ENCODE measurements at regions not wholly inside any gene's neighbourhood (a gene's known extent, or its start where the extent isn't known, plus 50 kb on each side); places are given as distances from the start of the nearest gene placed in this dataset.
A peak's percentile ranks its signal among the peaks of the same experiment; 100 is the strongest.
"Not testable (repeated sequence)": the region's sequence is repeated elsewhere in the genome, so short reads cannot be mapped to it uniquely, and the experiment has no call there.

DNA sequence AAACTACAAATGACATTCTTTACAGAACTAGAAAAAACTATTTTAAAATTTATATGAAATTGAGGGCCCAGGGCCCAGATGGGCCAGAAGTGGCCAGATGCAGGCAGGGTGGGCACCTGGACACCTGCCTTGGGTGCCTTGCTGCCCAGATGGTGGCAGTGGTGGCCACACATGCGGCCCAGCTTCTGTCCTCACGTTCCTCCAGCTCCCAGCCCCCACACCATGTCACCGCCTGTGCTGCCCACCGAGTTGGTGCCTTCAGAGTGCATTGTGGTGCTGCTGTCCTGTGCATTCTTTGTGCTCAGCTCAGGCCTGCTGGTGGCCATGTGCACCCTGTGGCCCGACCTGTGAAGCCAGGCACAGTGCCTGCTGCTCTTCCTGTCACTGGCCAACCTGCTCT lies 216.8 kb upstream of the CXADR start:
- TF ChIP-seq, protein P1, sequence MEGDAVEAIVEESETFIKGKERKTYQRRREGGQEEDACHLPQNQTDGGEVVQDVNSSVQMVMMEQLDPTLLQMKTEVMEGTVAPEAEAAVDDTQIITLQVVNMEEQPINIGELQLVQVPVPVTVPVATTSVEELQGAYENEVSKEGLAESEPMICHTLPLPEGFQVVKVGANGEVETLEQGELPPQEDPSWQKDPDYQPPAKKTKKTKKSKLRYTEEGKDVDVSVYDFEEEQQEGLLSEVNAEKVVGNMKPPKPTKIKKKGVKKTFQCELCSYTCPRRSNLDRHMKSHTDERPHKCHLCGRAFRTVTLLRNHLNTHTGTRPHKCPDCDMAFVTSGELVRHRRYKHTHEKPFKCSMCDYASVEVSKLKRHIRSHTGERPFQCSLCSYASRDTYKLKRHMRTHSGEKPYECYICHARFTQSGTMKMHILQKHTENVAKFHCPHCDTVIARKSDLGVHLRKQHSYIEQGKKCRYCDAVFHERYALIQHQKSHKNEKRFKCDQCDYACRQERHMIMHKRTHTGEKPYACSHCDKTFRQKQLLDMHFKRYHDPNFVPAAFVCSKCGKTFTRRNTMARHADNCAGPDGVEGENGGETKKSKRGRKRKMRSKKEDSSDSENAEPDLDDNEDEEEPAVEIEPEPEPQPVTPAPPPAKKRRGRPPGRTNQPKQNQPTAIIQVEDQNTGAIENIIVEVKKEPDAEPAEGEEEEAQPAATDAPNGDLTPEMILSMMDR (conservative IDR thresholded peaks at IDR 0.05; ENCODE audit: control insufficient read depth, insufficient read depth, low read depth, low read length): no peak
- no peak for DNase-seq (ENCODE audit: low read depth)
- no peak overlapping the region for H3K4me3 ChIP-seq (ENCODE audit: control insufficient read depth, low read depth, low read length)

DNA sequence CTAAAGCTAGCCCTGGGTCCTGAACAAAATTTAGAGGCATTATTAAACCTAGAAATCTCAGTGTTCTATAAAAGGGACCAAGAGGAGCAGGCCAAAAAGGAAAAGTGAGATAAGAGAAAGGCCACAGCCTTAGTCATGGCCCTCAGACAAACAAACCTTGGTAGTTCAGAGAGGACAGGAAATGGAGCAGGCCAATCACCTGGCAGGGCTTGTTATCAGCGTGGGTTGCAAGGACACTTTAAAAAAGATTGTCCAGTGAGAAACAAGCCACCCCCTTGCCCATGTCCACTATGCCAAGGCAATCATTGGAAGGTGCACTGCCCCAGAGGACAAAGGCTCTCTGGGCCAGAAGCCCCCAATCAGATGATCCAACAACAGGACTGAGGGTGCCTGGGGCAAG lies 213.3 kb upstream of the CXADR start:
- not testable (repeated sequence) for DNase-seq (ENCODE audit: low read depth); H3K4me3 ChIP-seq (ENCODE audit: control insufficient read depth, low read depth, low read length)

- H3K4me3 ChIP-seq (ENCODE audit: control insufficient read depth, low read depth, low read length); DNase-seq (ENCODE audit: low read depth): not testable (repeated sequence)
These were observed 185.1 kb upstream of the CXADR start for GRCh38 chr21:17327715-17328114.

GRCh38 chr21:17334484-17334883 lies 178.4 kb upstream of the CXADR start:
- H3K4me3 ChIP-seq (ENCODE audit: control insufficient read depth, low read depth, low read length): no peak overlapping the region
- no peak for DNase-seq (ENCODE audit: low read depth)
- TF ChIP-seq, protein P1 (conservative IDR thresholded peaks at IDR 0.05; ENCODE audit: control insufficient read depth, insufficient read depth, low read depth, low read length): no peak

- no peak overlapping the region for H3K4me3 ChIP-seq (ENCODE audit: control insufficient read depth, low read depth, low read length)
- TF ChIP-seq, protein P1 (conservative IDR thresholded peaks at IDR 0.05; ENCODE audit: control insufficient read depth, insufficient read depth, low read depth, low read length): no peak
- DNase-seq (ENCODE audit: low read depth): no peak
These were observed 172.8 kb upstream of the CXADR start for GRCh38 chr21:17340081-17340480.

- DNase-seq (ENCODE audit: low read depth): peak; percentile 24
- TF ChIP-seq, protein P1 (conservative IDR thresholded peaks at IDR 0.05; ENCODE audit: control insufficient read depth, insufficient read depth, low read depth, low read length): no peak
- no peak overlapping the region for H3K4me3 ChIP-seq (ENCODE audit: control insufficient read depth, low read depth, low read length)
These were observed 169.8 kb upstream of the CXADR start for GRCh38 chr21:17343055-17343454.

DNA sequence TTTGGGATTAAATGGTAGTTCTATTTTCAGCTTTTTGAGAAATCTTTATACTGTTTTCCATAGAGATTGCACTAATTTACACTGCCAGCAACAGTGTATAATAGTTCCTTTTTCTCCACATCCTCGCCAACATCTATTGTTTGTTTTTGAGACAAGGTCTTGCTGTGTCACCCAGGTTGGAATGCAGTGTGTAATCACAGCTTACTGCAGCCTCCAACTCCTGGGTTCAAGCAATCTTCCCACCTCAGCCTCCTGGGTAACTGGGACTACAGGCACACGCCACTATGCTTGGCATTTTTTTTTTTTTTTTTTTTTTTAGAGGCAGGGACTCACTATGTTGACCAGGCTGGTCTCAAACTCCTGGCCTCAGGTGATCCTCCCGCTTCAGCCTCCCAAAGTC lies 164.5 kb upstream of the CXADR start:
- TF ChIP-seq, protein P1 (conservative IDR thresholded peaks at IDR 0.05; ENCODE audit: control insufficient read depth, insufficient read depth, low read depth, low read length): no peak

DNA sequence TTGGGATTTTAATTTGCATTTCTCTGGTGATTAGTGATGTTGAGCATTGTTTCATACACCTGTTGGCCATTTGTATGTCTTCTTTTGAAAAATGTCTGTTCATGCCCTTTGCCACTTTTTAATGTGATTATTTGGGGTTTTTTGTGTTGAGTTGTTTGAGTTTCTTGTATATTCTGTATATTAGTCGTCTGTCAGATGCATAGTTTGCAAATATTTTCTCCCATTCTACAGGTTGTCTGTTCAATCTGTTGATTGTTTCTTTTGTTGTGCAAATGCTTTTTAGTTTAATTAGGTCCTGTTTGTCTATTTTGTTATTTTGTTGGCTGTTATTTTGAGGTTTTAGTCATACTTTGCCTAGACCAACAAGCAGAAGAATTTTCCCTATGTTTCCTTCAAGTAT lies 164.0 kb upstream of the CXADR start:
- no peak for DNase-seq (ENCODE audit: low read depth)
- H3K4me3 ChIP-seq (ENCODE audit: control insufficient read depth, low read depth, low read length): no peak overlapping the region
- TF ChIP-seq, protein P1 (conservative IDR thresholded peaks at IDR 0.05; ENCODE audit: control insufficient read depth, insufficient read depth, low read depth, low read length): no peak

More for the DNA sequence above, 164.5 kb upstream of the CXADR start:
- DNase-seq (ENCODE audit: low read depth): no peak
- no peak overlapping the region for H3K4me3 ChIP-seq (ENCODE audit: control insufficient read depth, low read depth, low read length)

All from fibroblast of mammary gland (primary cell).